Transverse colon (tissue), 4 donors: ENCODE measurements at regions not wholly inside any gene's neighbourhood (a gene's known extent, or its start where the extent isn't known, plus 50 kb on each side); places are given as distances from the start of the nearest gene placed in this dataset.

Experiments
- EP300 ChIP-seq: sonication (generic); formaldehyde crosslinking; IDR thresholded peaks from one replicate; pipeline ENCODE4 v1.6.1; 2017; ENCODE audit warnings: antibody characterized with exemption, low read depth
- POLR2A ChIP-seq: fragments of 450-650 bp; IDR thresholded peaks from one replicate; pipeline ENCODE4 v1.6.1; 2016; ENCODE audit warnings: antibody characterized with exemption, mild to moderate bottlenecking, moderate library complexity
- POLR2AphosphoS5 ChIP-seq, 3 donors: sonication (generic); formaldehyde crosslinking; IDR thresholded peaks; one replicate each; pipeline ENCODE4 v1.6.1; 2016; ENCODE audit warnings: antibody characterized with exemption in 3 of 3
- TF ChIP-seq, protein P1 (sequence below), 5 experiments: fragments of 200-600 bp in 3 of 5; fragments of 450-650 bp in 2 of 5; sonication (generic) in 3 of 5; IDR thresholded peaks; 1 replicate in 2 of 5; 2 replicates in 3 of 5; pipeline ENCODE4 v1.5.1; 2016 to 2017; ENCODE audit warnings: antibody characterized with exemption in 5 of 5, inconsistent platforms in 3 of 5, mild to moderate bottlenecking in 2 of 5, moderate library complexity in 1 of 5

DNA sequence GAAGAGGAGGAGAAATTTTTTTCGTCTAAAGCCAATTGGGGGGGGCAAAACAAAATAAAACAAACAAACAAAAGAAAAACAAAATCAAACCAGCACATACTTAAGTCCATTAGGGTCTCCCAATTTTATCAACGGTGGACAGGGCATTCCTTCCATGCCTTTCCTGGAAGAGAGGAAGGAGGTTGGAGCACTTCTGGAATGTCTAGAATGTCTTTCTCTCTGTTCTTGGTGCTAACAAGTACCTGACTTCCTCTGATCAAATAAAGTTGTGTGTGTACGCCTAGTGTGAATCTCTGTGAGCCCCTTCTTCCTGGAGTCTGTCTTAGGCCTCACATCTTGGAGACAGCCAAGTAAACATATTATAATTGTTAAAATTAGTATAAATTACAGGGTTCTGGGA lies 399.0 kb upstream of the LRRTM1 start:
- TF ChIP-seq, protein P1, sequence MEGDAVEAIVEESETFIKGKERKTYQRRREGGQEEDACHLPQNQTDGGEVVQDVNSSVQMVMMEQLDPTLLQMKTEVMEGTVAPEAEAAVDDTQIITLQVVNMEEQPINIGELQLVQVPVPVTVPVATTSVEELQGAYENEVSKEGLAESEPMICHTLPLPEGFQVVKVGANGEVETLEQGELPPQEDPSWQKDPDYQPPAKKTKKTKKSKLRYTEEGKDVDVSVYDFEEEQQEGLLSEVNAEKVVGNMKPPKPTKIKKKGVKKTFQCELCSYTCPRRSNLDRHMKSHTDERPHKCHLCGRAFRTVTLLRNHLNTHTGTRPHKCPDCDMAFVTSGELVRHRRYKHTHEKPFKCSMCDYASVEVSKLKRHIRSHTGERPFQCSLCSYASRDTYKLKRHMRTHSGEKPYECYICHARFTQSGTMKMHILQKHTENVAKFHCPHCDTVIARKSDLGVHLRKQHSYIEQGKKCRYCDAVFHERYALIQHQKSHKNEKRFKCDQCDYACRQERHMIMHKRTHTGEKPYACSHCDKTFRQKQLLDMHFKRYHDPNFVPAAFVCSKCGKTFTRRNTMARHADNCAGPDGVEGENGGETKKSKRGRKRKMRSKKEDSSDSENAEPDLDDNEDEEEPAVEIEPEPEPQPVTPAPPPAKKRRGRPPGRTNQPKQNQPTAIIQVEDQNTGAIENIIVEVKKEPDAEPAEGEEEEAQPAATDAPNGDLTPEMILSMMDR (IDR thresholded peaks at IDR 0.05), result no peak
- TF ChIP-seq EP300 (no peak), POLR2AphosphoS5 (IDR thresholded peaks at IDR 0.05) (no peak), POLR2A (no peak)
